KBM-7 (cell line): ENCODE measurements at regions not wholly inside any gene's neighbourhood (a gene's known extent, or its start where the extent isn't known, plus 50 kb on each side); places are given as distances from the start of the nearest gene placed in this dataset.

Source experiments
- DNase-seq: peaks from one replicate; pipeline ENCODE4 v3.0.0-alpha.2; 2015
- in situ Hi-C: fragments of 300-500 bp; cut with MboI; formaldehyde crosslinking; loops from 2 replicates; pipeline ENCODE4 v1.14.3; 2020; ENCODE audit warnings: low sequenced_read_pairs, low pct_unique_long_range_greater_than_20kb, mixed read lengths

- in situ Hi-C loops = no loop called here
- no peak for DNase-seq
Observed at GRCh38 chr13:29993716-29994488, 143.5 kb upstream of the UBL3 start.

- in situ Hi-C loops = no loop called here
- DNase-seq = no peak
Observed at GRCh38 chr13:29993196-29993595, 142.8 kb upstream of the UBL3 start.

GRCh38 chr13:29991343-29991742 is 140.9 kb upstream of the UBL3 start:
- DNase-seq = no peak
- in situ Hi-C loops = no loop called here

- in situ Hi-C loops = no loop called here
Observed at GRCh38 chr13:29987340-29987739, 136.9 kb upstream of the UBL3 start.

GRCh38 chr13:29980339-29980738 is 129.9 kb upstream of the UBL3 start:
- no peak for DNase-seq
- in situ Hi-C loops = no loop called here

More at GRCh38 chr13:29987340-29987739, 136.9 kb upstream of the UBL3 start:
- no peak for DNase-seq

- in situ Hi-C loops = no loop called here
- DNase-seq = no peak
Observed at GRCh38 chr13:29978211-29978610, 127.8 kb upstream of the UBL3 start.

GRCh38 chr13:29977476-29978120 is 127.2 kb upstream of the UBL3 start:
- no peak for DNase-seq
- in situ Hi-C loops = no loop called here

- in situ Hi-C loops = no loop called here
- no peak for DNase-seq
Observed at GRCh38 chr13:29976535-29976934, 126.1 kb upstream of the UBL3 start.

GRCh38 chr13:29975283-29975682 is 124.9 kb upstream of the UBL3 start:
- DNase-seq = no peak
- in situ Hi-C loops = no loop called here

- no peak for DNase-seq
- in situ Hi-C loops = no loop called here
Observed at GRCh38 chr13:29969286-29969685, 118.9 kb upstream of the UBL3 start.

- in situ Hi-C loops = no loop called here
- DNase-seq = no peak
Observed at GRCh38 chr13:29964181-29964845, 113.9 kb upstream of the UBL3 start.

GRCh38 chr13:29963089-29963488 is 112.7 kb upstream of the UBL3 start:
- no peak for DNase-seq

GRCh38 chr13:29961036-29961670 is 110.7 kb upstream of the UBL3 start:
- in situ Hi-C loops = no loop called here

More at GRCh38 chr13:29963089-29963488, 112.7 kb upstream of the UBL3 start:
- in situ Hi-C loops = no loop called here

GRCh38 chr13:29959603-29960002 is 109.2 kb upstream of the UBL3 start:
- DNase-seq = no peak
- in situ Hi-C loops = no loop called here

More at GRCh38 chr13:29961036-29961670, 110.7 kb upstream of the UBL3 start:
- no peak for DNase-seq

GRCh38 chr13:29959086-29959485 is 108.7 kb upstream of the UBL3 start:
- in situ Hi-C loops = no loop called here
- no peak for DNase-seq

- no peak for DNase-seq
- in situ Hi-C loops = no loop called here
Observed at GRCh38 chr13:29958476-29958875, 108.1 kb upstream of the UBL3 start.

- in situ Hi-C loops = no loop called here
- DNase-seq = no peak
Observed at GRCh38 chr13:29957320-29957719, 106.9 kb upstream of the UBL3 start.

- no peak for DNase-seq
- in situ Hi-C loops = no loop called here
Observed at GRCh38 chr13:29956853-29957252, 106.4 kb upstream of the UBL3 start.

- in situ Hi-C loops = no loop called here
- DNase-seq = no peak
Observed at GRCh38 chr13:29955137-29955650, 104.8 kb upstream of the UBL3 start.
